GM12891 (cell line): ENCODE measurements at regions not wholly inside any gene's neighbourhood (a gene's known extent, or its start where the extent isn't known, plus 50 kb on each side); places are given as distances from the start of the nearest gene placed in this dataset.

ENCODE experiments used
- PAX5 ChIP-seq: IDR thresholded peaks from 2 replicates; pipeline ENCODE4 v1.6.1; 2011; ENCODE audit warnings: low read length, moderate library complexity, mild to moderate bottlenecking; ENCODE audit not compliant: insufficient read depth, severe bottlenecking
- POLR2A ChIP-seq: IDR thresholded peaks from 2 replicates; pipeline ENCODE4 v1.6.1; 2011; ENCODE audit warnings: low read depth, low read length, control low read depth
- POLR2AphosphoS5 ChIP-seq: IDR thresholded peaks from 2 replicates; pipeline ENCODE4 v1.6.1; 2011; ENCODE audit warnings: low read depth, low read length, control low read depth
- SPI1 ChIP-seq: IDR thresholded peaks from 2 replicates; pipeline ENCODE4 v1.6.1; 2011; ENCODE audit warnings: low read depth, low read length, control low read depth
- TAF1 ChIP-seq: IDR thresholded peaks from 2 replicates; pipeline ENCODE4 v1.6.1; 2011; ENCODE audit warnings: low read depth, low read length, control low read depth

GRCh38 chr16:59260892-59261291, 526.8 kb upstream of the GOT2 start:
- TF ChIP-seq POLR2A = no peak
- TF ChIP-seq POLR2AphosphoS5 = no peak
- no peak for TF ChIP-seq PAX5
- no peak for TF ChIP-seq SPI1
- TF ChIP-seq TAF1 = no peak
